Fibroblast of lung (primary cell): ENCODE measurements at regions not wholly inside any gene's neighbourhood (a gene's known extent, or its start where the extent isn't known, plus 50 kb on each side); places are given as distances from the start of the nearest gene placed in this dataset.

ENCODE experiments used
- CTCF ChIP-seq, 2 donors: IDR thresholded peaks in 1 of 2; conservative IDR thresholded peaks in 1 of 2; 1 replicate in 1 of 2; 2 replicates in 1 of 2; pipeline ENCODE4 v1.5.1; 2011 to 2012; ENCODE audit warnings: low read length in 2 of 2, control low read depth in 1 of 2, inconsistent platforms in 1 of 2, low read depth in 1 of 2, mild to moderate bottlenecking in 1 of 2
- EZH2 ChIP-seq: IDR thresholded peaks from 2 replicates; pipeline ENCODE4 v1.5.1; 2012; ENCODE audit warnings: low read length, control low read depth, mild to moderate bottlenecking; ENCODE audit errors: missing control alignments

DNA sequence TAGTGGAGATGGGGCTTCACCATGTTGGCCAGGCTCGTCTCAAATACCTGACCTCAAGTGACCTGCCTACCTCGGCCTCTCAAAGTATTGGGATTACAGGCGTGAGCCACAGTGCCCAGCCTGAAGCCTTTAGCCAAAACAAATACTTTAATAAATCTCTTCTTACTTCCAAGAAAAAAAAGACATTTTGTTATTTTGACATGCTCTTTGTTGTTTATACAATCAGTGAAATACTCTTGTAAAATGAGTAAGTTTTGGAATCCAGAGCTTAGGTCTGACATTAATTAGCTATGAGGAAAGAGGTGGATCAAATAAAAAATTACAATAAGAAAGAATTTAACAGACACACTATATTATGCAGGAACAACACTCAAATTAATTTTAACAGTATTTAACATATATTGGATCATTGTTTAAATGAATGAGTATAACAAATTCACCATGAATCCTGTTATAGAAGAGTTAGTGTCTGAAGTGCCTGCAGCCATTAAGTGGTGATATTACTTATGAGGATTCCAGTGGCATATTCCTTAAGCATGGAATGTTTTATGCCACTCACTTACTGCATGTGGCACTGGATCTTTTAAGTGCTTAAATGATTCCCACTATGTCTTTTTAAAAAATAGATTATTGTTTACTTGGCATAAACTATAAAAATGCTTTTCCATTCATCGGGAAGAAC, 260.1 kb upstream of the GIMD1 start:
- no peak for TF ChIP-seq CTCF (conservative IDR thresholded peaks at IDR 0.05 in 1 of 2, IDR thresholded peaks at IDR 0.05 in 1 of 2; ENCODE audit: low read depth in 1 of 2, low read length in 2 of 2)
- TF ChIP-seq EZH2, result no peak
